ENCODE measurements at regions not wholly inside any gene's neighbourhood (a gene's known extent, or its start where the extent isn't known, plus 50 kb on each side); places are given as distances from the start of the nearest gene placed in this dataset.

DNA sequence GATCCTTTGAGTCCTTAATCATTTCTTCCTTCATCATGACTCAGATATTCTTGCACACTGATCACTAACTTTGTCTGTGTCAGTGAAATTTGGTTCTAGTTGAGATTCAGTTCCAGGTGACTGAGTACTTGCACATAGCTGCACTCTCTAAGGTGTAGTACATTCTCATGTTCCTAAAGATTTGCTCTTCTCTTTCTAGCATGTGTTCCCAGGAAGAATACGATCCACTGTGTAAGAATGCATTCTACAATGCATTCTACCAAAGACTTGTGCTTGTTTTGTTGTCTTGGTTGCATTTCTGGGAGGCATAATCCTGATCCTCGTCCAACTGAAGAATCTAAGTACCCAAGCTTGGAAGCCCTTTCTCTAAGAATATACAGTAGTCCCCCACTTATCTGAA is 104.3 kb upstream of the CDC42BPA start:
- TF ChIP-seq EZH2 (IDR thresholded peaks at IDR 0.05; ENCODE audit: insufficient read depth, poor library complexity, severe bottlenecking) (no peak), EZH2phosphoT487 (IDR thresholded peaks at IDR 0.05; ENCODE audit: insufficient read depth, low read depth) (no peak)
